K562 (cell line): ENCODE measurements at regions not wholly inside any gene's neighbourhood (a gene's known extent, or its start where the extent isn't known, plus 50 kb on each side); places are given as distances from the start of the nearest gene placed in this dataset.

Experiments used
- THAP12 ChIP-seq: fragments of 250-450 bp; sonication (Bioruptor Pico); IDR thresholded peaks from 2 replicates; pipeline ENCODE4 v1.9.0; 2021; ENCODE audit warnings: mild to moderate bottlenecking, inconsistent platforms
- ZNF407 ChIP-seq: fragments of 450-650 bp; IDR thresholded peaks from 2 replicates; pipeline ENCODE4 v1.6.1; 2016; ENCODE audit warnings: low read depth
- ZNF644 ChIP-seq: fragments of 200-800 bp; sonication (Bioruptor generic); IDR thresholded peaks from 2 replicates; pipeline ENCODE4 v1.6.1; 2016; ENCODE audit warnings: low read depth, missing genetic modification characterization, missing compliant biosample characterization

DNA sequence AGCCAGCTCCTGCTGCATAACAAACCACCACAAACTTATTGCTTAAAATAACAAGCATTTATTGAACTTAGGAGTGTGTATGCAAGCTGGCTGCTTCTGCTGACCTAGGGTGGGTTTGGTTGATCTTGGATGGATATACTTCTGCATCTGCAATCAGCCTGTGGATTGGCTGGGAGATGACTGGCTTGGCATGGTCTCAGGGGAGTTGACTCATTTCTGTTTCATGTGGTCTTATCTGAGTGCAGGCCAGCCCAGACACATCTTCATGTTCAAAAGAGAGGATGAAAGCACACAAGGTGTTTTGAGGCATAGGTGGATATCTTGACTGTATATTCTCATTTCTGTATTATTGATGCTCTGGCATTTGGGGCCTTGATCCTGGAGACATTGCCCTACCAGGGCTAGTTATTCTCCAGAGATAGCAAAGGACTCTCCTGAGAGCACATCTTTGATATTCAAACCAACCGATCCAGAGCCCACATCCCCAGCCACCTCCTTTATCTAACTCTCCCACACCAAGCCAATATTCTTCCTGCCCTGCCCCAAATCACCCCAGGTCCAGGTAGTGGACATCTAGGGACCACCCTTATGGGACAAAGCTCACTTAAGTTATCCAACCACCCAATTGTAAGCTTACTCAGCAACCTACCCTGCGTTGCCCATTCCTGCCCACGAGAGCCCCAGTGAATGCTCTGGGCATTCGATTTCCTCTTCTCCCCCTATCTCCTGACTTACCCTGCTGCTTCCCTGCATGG, 350.8 kb downstream of the PTPRU start (continued):
- TF ChIP-seq ZNF407: no peak
- no peak for TF ChIP-seq ZNF644 (tag)
- no peak for TF ChIP-seq THAP12 (CRISPR knock-in tag)
